Activated naive CD4-positive, alpha-beta T cell (primary cell): ENCODE measurements at regions not wholly inside any gene's neighbourhood (a gene's known extent, or its start where the extent isn't known, plus 50 kb on each side); places are given as distances from the start of the nearest gene placed in this dataset.

ENCODE experiments used
- DNase-seq, 4 experiments: peaks; one replicate each; lab custom pipeline; 2025; lab: John Stamatoyannopoulos, UW

GRCh38 chr2:22596306-22596705 lies 788.7 kb upstream of the KLHL29 start:
- DNase-seq, result no peak

DNA sequence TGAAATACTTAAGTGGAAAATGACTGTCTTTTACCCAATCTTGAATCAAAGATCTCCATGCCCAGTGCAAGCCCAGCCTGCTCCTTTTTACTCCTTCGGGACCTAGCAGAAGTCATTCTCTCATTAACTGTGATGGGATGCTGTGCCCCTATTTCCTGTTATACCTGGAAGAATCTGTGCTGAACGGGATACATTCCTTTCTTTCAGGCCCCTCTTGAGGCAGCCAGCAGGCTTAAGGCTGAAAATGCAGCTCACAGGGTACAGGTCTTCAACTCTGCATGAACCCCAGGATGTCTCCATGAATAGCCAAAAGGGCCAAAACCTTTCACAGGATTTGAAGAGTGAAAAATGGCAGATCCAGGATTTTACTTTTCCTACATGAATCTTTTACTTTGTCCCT lies 784.8 kb upstream of the KLHL29 start:
- DNase-seq, result no peak

GRCh38 chr2:22600999-22601398 lies 784.0 kb upstream of the KLHL29 start:
- DNase-seq, result no peak

- DNase-seq, result no peak
Observed at GRCh38 chr2:22604136-22604535, 780.8 kb upstream of the KLHL29 start.

DNA sequence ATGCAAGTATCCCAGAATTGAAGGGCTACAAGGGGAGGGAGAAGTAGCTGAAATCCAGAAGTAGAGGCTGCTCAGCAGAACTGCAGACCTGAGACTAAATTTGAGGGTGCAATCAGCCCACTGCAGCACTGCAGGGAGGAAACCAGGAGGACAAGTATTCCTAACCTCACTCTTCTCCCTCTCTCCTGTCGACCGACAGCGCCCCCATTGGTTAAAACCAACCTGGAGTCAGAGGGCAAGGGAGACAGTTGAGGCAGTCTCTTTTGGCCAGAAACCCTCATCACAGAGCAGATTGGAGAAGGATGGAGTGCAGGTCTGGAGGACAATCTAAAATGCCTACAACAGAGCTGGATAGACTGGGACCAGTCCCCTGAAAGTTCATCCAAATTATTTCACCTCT lies 768.9 kb upstream of the KLHL29 start:
- no peak for DNase-seq

DNA sequence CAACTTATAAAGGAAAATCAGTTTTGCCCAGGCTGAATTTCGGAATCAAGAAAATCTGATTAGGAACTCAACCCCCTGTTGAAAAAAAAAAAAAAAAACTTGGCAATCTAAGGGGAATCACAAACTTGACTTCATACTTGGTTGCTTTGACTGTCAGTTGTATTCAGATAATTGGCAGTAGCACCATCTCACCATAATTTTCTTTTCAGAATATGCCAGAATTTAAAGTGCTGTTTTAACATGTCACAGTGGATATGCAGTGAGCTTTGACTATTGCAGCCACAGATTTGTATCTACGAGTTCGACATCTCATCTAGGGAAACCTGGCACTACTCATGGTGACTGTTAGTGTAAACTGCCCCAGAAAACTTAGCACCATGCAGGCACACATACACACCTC lies 761.4 kb upstream of the KLHL29 start:
- DNase-seq, result no peak

DNA sequence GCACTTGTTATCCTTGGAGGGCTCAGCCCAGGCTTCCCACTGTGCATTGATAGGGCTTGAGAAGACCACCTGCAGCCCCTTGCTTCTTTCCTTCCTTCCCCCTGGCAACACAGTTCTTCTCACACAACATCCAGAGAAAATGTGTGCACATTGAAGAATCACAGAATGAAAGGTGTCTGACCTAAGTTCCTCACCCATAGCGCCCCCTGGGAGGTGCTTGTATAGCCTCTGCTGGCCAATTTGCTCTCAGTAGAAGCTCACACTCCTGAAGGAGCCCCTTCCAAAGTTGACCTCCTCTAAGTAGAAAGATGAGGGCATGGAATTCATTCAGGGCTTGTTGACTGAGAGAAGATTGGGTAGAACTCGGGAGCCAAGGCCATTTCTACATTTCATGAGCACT lies 758.4 kb upstream of the KLHL29 start:
- DNase-seq, result no peak

- no peak for DNase-seq
Observed at GRCh38 chr2:22628221-22628620, 756.8 kb upstream of the KLHL29 start.

DNA sequence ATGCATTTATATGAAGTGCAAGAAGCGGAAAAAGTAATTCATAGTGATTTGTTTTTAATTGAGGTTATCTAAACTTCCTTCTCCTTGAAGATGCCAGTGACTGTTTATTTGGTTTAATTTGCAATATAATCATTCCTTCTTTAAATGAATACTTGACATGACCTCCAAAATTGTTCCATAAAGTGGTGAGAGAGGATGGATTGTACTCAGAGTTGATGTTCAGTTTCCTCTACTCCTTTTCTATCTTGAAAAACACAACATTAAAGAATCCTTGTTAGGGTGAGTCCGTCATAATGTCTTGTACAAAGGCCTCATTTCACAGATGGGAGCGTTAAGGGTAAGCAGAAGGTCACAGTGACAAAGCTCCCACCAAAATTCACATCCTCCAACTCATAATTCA lies 756.1 kb upstream of the KLHL29 start:
- DNase-seq, result no peak

DNA sequence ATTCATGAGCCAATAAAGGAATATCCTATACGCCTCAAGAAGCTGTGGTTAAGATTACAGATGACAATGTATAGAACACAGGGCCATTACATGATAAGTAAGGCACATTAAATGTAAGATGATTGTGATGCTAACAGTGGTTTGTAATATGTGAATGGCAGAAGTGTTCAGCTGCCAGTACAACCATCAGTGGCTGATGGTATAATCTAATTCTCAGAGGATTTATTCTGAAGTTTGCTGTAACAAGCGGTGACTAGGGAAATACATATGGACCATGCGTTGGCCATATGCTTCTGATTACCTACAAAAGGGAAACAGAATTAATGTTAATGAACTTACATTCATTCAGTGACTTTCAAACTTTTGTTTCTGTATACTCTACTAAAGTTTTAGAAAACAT lies 750.8 kb upstream of the KLHL29 start:
- no peak for DNase-seq

- no peak for DNase-seq
Observed at GRCh38 chr2:22656426-22656825, 728.6 kb upstream of the KLHL29 start.

DNA sequence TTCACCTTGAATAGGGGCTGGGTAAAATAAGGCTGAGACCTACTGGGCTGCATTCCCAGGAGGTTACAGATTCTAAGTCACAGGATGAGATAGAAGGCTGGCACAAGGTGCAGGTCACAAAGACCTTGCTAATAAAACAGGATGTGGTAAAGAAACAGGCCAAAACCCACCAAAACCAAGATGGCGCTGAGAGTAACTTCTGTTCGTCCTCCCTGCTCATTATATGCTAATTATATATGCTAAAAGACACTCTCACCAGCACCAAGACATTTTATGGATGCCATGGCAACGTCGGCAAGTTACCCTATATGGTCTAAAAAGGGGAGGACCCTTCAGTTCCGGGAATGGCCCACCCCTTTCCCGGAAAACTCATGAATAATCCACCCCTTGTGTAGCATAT lies 711.5 kb upstream of the KLHL29 start:
- DNase-seq, result no peak

DNA sequence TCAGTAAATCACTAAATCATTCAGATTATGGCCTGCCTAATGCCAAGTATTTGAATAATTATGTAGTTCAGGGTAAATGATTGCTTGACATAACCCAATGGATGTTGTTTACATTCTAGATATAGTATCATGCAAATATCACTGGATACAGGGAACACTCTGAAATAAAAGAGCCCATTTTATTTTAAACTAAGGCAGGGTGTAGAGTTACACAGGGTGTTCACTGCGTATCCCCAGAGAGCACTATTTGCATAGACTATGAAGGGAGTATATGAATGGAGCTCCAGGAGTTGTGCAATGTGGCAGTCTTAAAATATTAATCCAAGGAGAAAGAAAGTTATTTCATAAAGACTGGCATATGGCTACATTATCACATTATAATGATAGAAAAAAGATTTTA lies 701.1 kb upstream of the KLHL29 start:
- DNase-seq, result no peak

DNA sequence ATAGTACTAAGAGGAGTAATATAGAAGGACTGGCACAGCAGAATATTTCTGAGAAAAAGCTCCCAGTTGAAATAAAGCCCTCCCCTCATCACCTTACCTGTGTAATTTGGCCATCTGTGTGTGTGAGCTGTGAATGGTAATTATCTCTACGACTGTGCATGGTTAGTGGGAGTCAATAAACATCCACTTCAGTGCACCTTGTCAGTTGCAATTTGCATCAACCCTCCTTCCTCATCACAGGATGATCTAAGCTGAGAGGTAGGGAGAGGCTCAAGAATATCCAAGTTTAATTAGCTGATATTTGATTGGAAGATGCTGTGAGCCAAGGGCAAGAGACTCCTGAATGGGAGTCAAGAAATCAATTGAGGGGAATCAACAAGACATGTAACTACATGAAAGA lies 694.9 kb upstream of the KLHL29 start:
- DNase-seq, result no peak

GRCh38 chr2:22691666-22692065 lies 693.3 kb upstream of the KLHL29 start:
- no peak for DNase-seq

DNA sequence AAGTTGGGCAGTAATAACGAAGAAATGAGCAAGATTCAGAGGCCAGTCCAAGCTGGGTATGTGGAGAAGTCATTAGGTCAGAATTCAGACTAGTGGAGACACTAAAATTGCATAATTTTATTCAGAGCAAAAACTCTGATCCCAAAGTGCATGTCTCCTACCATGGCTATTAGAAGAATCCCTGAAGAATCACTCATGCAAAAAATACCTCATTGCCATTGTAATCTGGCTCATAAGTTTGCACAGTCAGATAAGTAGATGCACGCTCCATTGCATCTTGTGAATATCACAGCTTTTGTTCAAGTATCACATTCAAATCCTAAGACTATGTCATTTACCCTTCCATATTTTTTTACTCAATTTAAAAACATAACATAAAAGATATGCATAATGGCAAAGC lies 692.2 kb upstream of the KLHL29 start:
- DNase-seq, result no peak

- DNase-seq, result no peak
Observed at GRCh38 chr2:22694300-22694699, 690.7 kb upstream of the KLHL29 start.

DNA sequence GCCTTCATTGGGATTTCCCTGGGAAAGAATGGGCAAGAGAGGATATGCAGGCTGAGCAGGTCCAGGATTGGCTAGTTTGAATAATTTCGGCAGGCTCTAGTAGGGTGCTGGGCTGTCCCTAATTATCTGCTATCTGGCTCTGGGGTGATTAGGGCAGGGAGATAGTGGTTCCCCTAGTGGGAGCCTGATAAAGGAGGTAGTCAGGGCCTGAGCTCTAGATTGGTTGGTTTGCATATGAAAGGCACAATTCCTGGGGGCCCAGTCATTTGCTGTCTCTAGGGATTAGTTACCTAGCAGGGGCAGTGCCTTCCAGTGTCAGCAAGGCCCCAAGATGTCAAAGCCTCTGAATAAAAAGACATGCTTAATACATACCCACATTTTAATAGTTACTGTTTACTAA lies 690.1 kb upstream of the KLHL29 start:
- no peak for DNase-seq

DNA sequence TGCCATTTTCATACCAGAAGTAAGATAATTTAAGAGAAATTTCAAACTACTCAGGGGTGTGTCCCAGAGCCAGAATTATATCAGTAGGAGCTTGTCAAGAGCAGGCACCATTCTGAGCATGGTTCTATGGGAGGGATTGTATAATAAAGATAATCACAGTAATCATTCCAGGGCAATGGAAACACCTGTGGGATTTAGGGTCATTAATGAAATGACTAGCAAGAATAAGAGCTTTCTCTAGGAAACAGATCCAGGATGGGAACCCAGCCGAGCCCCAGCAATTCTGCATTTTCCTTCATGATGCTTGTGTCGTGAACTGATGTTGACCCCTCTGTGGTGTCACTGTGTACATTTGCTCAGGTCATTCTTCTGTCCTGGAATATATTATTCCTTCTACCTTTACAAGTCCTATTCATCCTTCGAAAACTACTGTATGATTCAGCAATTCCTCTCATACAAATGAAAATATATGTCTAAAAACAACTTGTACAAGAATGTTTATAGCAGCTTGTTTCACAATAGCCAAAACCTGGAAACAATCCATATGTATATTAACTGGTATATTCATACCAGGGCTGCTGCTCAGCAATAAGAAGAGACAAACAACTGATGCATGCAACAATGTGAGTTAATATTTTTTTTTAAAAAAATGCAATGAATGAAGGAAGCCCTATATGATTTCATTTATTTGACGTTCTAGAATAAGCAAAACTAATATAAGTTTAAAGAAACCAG lies 687.8 kb upstream of the KLHL29 start:
- no peak for DNase-seq

DNA sequence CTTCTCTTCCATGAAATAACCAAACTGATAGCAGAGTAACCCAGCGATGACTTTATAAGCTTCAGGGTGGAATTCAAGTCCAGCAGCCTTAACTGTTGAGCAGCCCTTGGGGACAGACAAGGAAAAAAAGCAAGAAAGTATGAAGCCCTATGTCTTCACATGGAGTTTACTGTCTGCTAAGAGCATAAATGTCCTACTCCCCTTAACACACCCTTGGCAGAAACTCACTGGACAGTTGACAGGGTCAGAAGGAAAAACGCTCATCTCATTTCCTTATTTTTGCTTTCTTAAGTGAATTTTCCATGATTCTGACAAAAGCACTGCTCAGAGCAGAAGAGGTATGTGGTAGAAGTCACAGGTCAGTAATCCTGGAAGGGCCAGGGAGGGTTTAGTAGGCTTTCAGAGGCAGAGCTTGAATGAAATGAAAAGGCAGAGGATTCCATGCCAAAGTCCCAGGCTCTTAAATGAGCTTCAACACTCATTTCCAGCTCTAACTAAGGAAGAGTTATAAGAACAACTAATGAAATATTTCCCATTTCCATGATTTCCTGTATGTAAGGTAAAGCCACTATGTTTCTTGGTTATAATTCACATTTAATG lies 683.3 kb upstream of the KLHL29 start:
- no peak for DNase-seq

DNA sequence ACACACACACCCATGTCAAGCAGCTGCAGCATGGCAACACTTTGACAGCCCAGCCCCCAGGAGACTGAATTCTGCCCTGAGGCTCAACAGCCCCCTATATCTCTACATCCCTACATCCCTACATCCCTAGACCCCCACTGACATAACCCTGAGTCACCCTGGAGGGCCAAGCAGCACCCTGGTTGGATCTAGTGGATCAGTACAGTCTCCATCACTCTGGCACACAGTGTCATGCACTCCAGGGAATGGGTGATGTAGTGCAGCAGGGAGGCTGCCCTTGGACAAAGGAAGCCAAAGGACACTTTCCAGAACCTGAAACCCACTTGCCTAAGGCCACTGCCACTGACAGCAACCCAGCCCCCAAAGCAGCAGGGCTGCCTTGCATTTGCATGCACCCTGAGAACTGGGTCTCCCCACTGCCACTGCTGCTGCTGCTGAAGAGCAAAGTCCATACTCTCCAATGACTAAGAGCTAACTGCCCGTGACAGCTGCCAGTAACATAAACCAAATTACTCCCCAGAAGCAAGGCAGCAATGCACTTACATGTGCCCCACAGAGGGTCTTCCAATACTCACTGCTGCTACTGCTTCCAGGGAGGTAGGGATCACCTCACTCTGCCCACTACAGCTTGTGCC lies 681.6 kb upstream of the KLHL29 start:
- DNase-seq, result no peak

DNA sequence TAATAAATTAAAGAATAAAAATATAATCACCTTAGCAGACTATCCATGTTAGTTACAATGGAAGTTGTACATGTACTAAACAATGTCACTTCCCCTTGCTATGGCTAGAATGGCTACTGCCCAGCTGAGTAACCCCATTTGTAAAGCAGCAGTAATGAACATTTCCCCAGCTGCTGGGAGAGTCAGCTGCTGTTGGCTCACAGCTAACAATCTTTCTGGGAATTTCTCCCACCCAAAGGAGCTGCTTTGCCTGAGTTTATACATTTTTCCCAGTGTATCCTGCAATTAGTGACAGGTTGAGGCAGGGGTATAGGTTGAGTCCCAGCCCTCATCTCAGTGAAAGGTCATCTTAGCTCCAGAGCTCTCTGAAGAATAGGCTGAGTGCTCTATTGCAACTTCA lies 665.6 kb upstream of the KLHL29 start:
- no peak for DNase-seq

GRCh38 chr2:22729466-22729865 lies 655.5 kb upstream of the KLHL29 start:
- no peak for DNase-seq
